Ishikawa (cell line): ENCODE measurements at regions not wholly inside any gene's neighbourhood (a gene's known extent, or its start where the extent isn't known, plus 50 kb on each side); places are given as distances from the start of the nearest gene placed in this dataset.

ENCODE experiments used
- CEBPB ChIP-seq: IDR thresholded peaks from 2 replicates; pipeline ENCODE4 v1.6.1; 2012
- CREB1 ChIP-seq: IDR thresholded peaks from 2 replicates; pipeline ENCODE4 v1.6.1; 2012; ENCODE audit warnings: low read depth
- EGR1 ChIP-seq: IDR thresholded peaks from 2 replicates; pipeline ENCODE4 v1.6.1; 2012
- EP300 ChIP-seq: IDR thresholded peaks from 2 replicates; pipeline ENCODE4 v1.6.1; 2012; ENCODE audit warnings: borderline replicate concordance
- FOXM1 ChIP-seq: IDR thresholded peaks from 2 replicates; pipeline ENCODE4 v1.6.1; 2012; ENCODE audit warnings: low read depth, borderline replicate concordance
- MAX ChIP-seq: IDR thresholded peaks from 2 replicates; pipeline ENCODE4 v1.6.1; 2012
- NFIC ChIP-seq: IDR thresholded peaks from 2 replicates; pipeline ENCODE4 v1.6.1; 2012
- RAD21 ChIP-seq: IDR thresholded peaks from 2 replicates; pipeline ENCODE4 v1.6.1; 2012; ENCODE audit warnings: low read depth
- TAF1 ChIP-seq: IDR thresholded peaks from 2 replicates; pipeline ENCODE4 v1.6.1; 2012; ENCODE audit warnings: low read depth, mild to moderate bottlenecking
- TCF12 ChIP-seq: IDR thresholded peaks from 2 replicates; pipeline ENCODE4 v1.6.1; 2012; ENCODE audit warnings: low read depth
- TEAD4 ChIP-seq: IDR thresholded peaks from 2 replicates; pipeline ENCODE4 v1.6.1; 2012
- YY1 ChIP-seq: IDR thresholded peaks from 2 replicates; pipeline ENCODE4 v1.6.1; 2012; ENCODE audit warnings: low read depth
- ZBTB7A ChIP-seq: IDR thresholded peaks from 2 replicates; pipeline ENCODE4 v1.6.1; 2012; ENCODE audit warnings: low read depth
- TF ChIP-seq, protein P1 (sequence below): IDR thresholded peaks from 2 replicates; pipeline ENCODE4 v1.6.1; 2012
- TF ChIP-seq, protein P2 (sequence below): IDR thresholded peaks from 2 replicates; pipeline ENCODE4 v1.6.1; 2012; ENCODE audit warnings: low read depth, mild to moderate bottlenecking

DNA sequence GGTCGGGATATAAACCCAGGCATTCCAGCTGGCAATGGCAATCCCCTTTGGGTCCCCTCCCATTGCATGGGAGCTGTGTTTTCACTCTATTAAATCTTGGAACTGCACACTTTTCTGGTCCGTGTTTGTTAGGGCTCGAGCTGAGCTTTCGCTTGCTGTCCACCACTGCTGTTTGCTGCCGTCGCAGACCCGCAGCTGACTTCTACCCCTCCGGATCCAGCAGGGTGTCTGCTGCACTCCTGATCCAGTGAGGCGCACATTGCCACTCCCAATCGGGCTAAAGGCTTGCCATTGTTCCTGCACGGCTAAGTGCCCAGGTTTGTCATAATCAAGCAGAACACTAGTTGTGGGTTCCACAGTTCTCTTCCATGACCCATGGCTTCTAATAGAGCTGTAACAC lies 1322.1 kb downstream of the ADGRL3 start:
- TF ChIP-seq TAF1 (no peak), TCF12 (no peak), FOXM1 (no peak)

DNA sequence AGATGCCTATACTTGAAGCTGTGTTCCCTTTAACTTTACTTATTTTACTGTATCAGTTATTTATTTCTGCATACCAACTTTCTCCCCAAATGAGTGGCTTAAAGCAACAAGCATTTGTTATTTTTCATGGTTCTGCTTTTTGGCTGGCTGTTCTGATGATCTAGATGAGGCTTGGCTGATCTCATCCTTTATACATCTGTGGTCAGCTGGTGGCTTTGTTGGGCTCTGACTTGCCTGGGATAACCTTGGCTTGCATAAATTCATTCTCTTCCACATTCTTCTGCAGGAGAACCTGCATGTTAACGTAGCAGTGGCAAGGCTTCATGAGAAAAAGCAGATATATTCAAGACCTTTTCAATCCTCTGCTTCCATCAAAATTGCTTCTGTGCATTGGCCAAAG lies 1317.6 kb downstream of the ADGRL3 start:
- TF ChIP-seq ZBTB7A, result no peak
- no peak for TF ChIP-seq MAX
- TF ChIP-seq EP300, result no peak
- no peak for TF ChIP-seq EGR1
- TF ChIP-seq, protein P1, sequence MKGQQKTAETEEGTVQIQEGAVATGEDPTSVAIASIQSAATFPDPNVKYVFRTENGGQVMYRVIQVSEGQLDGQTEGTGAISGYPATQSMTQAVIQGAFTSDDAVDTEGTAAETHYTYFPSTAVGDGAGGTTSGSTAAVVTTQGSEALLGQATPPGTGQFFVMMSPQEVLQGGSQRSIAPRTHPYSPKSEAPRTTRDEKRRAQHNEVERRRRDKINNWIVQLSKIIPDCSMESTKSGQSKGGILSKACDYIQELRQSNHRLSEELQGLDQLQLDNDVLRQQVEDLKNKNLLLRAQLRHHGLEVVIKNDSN, result no peak
- TF ChIP-seq CREB1, result no peak
- no peak for TF ChIP-seq RAD21
- TF ChIP-seq, protein P2, sequence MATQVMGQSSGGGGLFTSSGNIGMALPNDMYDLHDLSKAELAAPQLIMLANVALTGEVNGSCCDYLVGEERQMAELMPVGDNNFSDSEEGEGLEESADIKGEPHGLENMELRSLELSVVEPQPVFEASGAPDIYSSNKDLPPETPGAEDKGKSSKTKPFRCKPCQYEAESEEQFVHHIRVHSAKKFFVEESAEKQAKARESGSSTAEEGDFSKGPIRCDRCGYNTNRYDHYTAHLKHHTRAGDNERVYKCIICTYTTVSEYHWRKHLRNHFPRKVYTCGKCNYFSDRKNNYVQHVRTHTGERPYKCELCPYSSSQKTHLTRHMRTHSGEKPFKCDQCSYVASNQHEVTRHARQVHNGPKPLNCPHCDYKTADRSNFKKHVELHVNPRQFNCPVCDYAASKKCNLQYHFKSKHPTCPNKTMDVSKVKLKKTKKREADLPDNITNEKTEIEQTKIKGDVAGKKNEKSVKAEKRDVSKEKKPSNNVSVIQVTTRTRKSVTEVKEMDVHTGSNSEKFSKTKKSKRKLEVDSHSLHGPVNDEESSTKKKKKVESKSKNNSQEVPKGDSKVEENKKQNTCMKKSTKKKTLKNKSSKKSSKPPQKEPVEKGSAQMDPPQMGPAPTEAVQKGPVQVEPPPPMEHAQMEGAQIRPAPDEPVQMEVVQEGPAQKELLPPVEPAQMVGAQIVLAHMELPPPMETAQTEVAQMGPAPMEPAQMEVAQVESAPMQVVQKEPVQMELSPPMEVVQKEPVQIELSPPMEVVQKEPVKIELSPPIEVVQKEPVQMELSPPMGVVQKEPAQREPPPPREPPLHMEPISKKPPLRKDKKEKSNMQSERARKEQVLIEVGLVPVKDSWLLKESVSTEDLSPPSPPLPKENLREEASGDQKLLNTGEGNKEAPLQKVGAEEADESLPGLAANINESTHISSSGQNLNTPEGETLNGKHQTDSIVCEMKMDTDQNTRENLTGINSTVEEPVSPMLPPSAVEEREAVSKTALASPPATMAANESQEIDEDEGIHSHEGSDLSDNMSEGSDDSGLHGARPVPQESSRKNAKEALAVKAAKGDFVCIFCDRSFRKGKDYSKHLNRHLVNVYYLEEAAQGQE, result no peak
- no peak for TF ChIP-seq TCF12
- TF ChIP-seq YY1, result no peak
- no peak for TF ChIP-seq FOXM1
- TF ChIP-seq TAF1, result no peak
- TF ChIP-seq NFIC, result no peak
- TF ChIP-seq TEAD4, result no peak
- TF ChIP-seq CEBPB, result no peak

DNA sequence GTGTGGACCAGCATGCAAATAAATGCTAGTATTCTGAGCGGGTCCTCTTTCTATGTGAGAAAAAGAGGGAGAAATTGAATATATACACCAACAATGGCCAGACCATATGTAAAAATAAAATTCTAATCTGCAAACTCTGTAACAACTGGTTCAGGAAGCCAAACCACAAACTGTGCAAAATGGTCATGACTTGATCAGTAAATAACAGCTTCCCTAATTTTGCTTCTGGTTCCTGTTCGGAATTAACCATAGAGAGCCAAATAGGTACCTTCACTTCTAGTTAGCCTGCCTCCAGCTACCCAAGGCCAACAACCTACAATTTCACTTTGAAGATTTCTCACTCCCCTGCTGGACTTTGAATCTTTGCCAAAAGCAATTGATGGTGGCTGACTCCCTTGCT lies 1313.2 kb downstream of the ADGRL3 start:
- TF ChIP-seq TCF12, result no peak
- no peak for TF ChIP-seq FOXM1
- TF ChIP-seq ZBTB7A, result no peak
- TF ChIP-seq MAX, result no peak
- TF ChIP-seq RAD21, result no peak
- TF ChIP-seq, protein P1, result no peak
- no peak for TF ChIP-seq TAF1

- no peak for TF ChIP-seq CREB1
- TF ChIP-seq RAD21, result no peak
- TF ChIP-seq EP300, result no peak
- no peak for TF ChIP-seq ZBTB7A
- TF ChIP-seq CEBPB, result no peak
- no peak for TF ChIP-seq TAF1
Measured at GRCh38 chr4:62512271-62512670, 1312.1 kb downstream of the ADGRL3 start.

GRCh38 chr4:62510228-62510627 lies 1310.1 kb downstream of the ADGRL3 start:
- TF ChIP-seq EP300, result no peak
- TF ChIP-seq TAF1, result no peak
- TF ChIP-seq CEBPB, result no peak
- no peak for TF ChIP-seq FOXM1

GRCh38 chr4:62500296-62500695 lies 1300.2 kb downstream of the ADGRL3 start:
- TF ChIP-seq RAD21 (no peak), FOXM1 (no peak), NFIC (no peak)

GRCh38 chr4:62495032-62495431 lies 1294.9 kb downstream of the ADGRL3 start:
- TF ChIP-seq YY1 (no peak), TAF1 (no peak), RAD21 (no peak), MAX (no peak), TEAD4 (no peak), EP300 (no peak), CREB1 (no peak), NFIC (no peak), CEBPB (no peak)
- TF ChIP-seq, protein P2, result no peak
